Activated CD4-positive, alpha-beta T cell treated with anti-CD3 and anti-CD28 coated beads, Interleukin-2, Interleukin-4, amounts not matched to agents 100 ng/mL and 50 ng/mL, durations not matched to agents 16 hours and 8 hours (primary cell): ENCODE measurements at regions not wholly inside any gene's neighbourhood (a gene's known extent, or its start where the extent isn't known, plus 50 kb on each side); places are given as distances from the start of the nearest gene placed in this dataset.
A peak's percentile ranks its signal among the peaks of the same experiment; 100 is the strongest.
"Not testable (repeated sequence)": the region's sequence is repeated elsewhere in the genome, so short reads cannot be mapped to it uniquely, and the experiment has no call there.

Experiments used
- DNase-seq: peaks from one replicate; pipeline ENCODE4 v3.0.0-alpha.2; 2020; ENCODE audit warnings: low spot score

- DNase-seq, result no peak
Measured at GRCh38 chr3:106022913-106023312, 154.1 kb upstream of the CBLB start.

DNA sequence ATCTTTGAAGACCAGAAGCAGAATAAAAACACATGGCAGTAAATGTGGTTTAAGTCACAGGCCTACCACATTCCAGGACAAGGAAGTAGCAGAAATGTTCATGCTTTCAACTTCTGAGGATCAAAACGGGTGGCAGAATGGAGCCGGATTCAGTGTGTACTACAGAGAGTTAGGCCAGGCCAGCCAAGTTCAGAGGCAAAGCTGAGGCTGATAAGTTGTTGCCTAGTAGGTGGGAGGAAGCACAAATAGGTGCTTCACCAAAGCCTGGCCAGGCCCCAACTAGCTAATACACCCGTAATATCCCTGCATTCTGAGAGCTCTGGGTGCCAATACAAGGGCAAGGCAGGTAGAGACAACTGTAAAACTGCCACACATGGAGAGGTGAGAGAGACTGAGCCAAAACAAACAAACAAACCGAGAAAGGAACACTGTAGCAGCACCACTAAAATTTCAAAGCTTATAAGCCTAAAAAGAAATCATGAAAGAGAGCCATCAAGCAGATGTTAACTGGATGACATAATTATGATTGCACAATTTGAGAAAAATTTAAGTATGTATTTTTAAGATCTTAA is 156.4 kb upstream of the CBLB start:
- no peak for DNase-seq

DNA sequence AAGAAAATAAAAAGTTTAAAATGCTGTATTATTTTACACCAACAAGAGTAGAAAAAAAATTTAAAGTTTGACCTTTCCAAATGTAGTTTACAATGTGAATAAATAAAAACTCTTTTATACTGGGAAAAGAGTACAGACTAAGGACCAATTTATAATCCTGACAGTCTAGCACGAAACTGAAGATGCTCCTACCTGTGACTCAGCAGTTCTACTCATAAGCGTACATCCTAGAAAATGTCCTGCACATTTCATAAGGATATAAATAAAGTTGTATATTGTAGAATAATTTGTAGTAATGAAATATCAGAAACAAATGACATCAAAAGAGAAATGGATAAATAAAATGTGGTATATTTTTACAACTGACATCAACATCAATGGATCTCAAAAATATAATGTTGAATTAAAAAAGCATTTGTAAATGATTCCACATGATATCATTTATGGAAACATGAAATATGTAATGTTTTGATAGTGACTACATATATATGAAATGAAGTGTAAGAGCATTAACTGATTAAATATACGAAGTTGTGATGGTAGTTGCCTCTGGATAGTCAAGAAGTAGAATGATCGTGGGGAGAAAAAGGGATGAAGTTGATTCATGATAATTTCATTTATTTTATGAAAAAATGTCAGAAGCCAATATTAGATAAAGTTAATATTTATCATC is 161.3 kb upstream of the CBLB start:
- no peak for DNase-seq

- DNase-seq, result no peak
Measured at GRCh38 chr3:106030627-106030963, 161.8 kb upstream of the CBLB start.

- no peak for DNase-seq
Measured at GRCh38 chr3:106032479-106032878, 163.7 kb upstream of the CBLB start.

GRCh38 chr3:106033654-106034053 is 164.8 kb upstream of the CBLB start:
- no peak for DNase-seq

- no peak for DNase-seq
Measured at GRCh38 chr3:106034313-106034712, 165.5 kb upstream of the CBLB start.

- DNase-seq, result no peak
Measured at GRCh38 chr3:106035619-106036018, 166.8 kb upstream of the CBLB start.

GRCh38 chr3:106036696-106037095 is 167.9 kb upstream of the CBLB start:
- no peak for DNase-seq

GRCh38 chr3:106047221-106047620 is 178.4 kb upstream of the CBLB start:
- DNase-seq, result no peak

- peak; percentile 12 for DNase-seq
Measured at GRCh38 chr3:106048946-106049481, 180.2 kb upstream of the CBLB start.

DNA sequence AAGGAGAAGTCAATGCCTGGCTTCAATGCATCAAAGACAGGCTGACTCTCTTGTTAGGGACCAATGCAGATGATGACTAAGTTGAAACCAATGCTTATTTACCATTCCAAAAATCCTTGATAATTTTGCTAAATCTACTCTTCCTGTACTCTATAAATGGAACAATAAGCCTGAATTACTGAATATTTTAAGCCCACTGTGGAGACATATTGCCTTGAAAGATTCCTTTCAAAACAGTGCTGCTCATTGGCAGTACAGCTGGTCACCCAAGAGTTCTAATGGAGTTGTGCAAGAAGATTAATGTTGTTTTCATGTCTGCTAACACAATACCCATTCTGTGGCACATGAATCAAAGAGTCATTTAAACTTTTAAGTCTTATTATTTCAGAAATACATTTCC is 181.0 kb upstream of the CBLB start:
- no peak for DNase-seq

DNA sequence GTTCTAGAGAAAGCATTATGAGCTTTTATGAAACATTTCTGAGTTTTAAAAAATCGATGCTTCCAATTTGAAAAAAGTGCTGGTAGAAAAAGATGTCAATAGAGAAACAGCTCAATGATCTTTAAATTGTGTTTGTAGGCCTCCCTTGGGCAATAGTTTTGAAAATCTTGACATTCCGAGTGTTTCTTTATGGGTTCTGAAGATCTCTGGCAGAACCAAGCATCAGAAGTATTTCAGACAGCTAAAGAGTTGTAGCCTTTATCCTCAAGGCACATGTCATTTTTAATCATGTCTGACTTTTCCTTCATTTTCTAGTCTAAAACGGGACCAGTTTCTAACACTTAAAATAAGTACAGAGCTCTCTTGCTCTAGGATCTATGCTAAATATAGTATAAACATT is 188.1 kb upstream of the CBLB start:
- no peak for DNase-seq

GRCh38 chr3:106058475-106058874 is 189.7 kb upstream of the CBLB start:
- no peak for DNase-seq

DNA sequence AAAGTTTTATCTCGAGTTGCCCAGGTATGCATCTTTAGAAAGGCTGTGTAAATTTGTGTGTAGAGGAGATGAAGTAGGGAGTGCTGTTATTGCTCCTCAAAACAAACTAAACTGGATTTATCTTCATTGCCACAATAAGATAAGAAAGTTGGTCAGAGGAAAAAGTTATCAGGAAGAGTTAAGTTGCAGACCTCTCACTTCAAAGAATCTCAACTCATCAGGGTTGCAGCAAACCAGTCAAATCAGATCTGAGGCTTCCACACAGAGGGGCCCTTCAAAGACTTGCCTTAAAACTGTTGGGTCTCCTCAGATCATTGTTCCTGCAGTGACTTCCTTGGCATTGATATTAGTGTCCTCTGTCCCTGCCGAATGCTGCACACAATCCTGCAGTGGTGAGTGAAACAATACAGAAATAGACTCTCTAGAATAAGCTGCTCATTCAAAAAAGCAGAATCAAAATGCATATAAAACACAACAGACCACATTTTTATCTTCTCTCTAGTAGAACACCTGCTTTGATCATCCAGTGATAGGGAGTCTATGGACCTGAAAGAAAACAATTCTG is 191.2 kb upstream of the CBLB start:
- no peak for DNase-seq

DNA sequence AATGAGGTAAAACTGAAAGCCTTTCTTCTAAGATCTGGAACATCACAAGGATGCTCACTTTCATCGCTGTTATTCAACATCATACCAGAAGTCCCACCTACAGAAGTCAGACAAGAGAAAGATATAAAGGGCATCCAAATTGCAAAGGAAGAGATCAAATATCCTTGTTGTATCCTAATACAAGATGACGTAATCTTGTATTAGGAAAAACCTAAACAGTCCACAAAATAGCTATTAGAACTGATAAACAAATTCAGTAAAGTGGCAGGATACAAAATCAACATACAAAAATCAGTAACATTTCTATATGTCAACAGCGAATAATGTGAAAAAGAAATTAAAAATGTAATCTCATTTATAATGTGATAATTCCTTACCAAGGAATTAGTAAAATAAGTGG is 195.1 kb upstream of the CBLB start:
- no peak for DNase-seq

DNA sequence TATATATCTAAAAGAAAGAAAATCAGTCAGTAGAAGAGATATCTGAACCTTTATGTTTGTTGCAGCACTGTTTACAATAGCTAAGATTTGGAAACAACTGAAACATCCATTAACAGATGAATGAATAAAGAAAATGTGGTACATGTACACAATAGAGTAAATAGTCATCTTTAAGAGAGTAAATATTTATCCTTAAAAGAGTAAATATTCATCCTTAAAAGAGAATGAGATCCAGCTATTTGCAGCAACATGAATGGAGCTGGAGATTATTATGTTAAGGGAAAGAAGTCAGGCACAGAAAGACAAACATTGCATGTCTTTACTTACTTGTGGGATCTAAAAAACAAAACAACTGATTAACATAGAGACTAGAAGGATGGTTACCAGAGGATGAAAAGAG is 197.0 kb upstream of the CBLB start:
- DNase-seq, result no peak

DNA sequence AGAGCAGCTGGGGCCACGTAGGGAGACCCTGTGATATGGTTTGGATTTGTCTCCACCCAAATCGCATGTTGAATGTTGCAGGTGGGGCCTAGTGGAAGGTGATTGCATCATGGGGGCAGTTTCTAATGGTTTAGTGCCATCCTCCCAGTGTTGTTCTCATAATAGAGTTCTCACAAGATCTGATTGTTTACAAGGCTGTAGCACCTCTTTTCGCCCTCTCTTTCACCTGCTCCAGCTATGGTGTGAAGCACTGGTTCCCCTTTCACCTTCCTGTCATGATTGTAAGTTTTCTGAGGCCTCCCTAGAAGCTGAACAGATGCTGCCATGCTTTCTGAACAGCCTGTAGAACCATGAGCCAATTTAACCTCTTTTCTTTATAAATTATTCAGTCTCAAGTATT is 198.9 kb upstream of the CBLB start:
- no peak for DNase-seq

DNA sequence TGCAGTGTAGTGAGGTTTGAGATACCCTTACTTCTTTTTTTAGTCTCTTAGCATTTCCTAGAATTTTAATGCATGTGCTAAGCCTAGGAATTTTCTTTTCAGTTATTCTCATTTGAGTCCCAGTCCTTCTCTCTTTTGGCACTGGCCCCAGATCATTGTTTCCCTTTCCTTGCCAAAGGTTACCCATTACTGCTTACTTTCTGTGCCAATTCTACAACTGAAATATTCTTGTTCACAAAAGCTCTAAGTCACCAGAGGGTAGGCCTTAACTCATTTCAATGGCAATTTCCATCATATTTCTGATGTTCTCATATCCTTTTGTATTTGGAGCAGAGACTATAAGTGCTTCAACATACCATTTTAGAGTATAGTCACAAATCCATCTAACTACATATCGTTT is 199.6 kb upstream of the CBLB start:
- DNase-seq, result no peak

DNA sequence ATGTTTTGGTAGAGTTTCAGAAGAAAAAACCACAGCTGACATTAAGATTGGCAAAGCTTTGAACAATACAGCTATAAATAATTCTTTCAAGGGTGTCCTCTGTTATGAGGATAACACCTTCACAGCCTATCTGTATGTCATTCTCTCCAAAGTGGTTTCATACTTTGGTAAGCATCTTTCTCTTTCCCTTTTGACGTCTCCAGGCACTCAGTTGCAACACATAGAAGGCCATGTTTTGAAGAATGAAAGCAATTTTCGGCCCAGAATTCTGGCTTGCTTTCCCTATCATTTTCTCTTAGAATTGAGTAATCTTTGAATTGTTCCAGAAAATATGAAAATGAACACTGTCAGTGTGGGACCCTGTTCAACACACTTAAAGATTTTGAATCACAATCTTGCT is 200.0 kb upstream of the CBLB start:
- DNase-seq, result peak; percentile 31

- DNase-seq, result no peak
Measured at GRCh38 chr3:106070187-106070586, 201.4 kb upstream of the CBLB start.

GRCh38 chr3:106071306-106071705 is 202.5 kb upstream of the CBLB start:
- DNase-seq, result no peak

- DNase-seq, result not testable (repeated sequence)
Measured at GRCh38 chr3:106072596-106072995, 203.8 kb upstream of the CBLB start.

DNA sequence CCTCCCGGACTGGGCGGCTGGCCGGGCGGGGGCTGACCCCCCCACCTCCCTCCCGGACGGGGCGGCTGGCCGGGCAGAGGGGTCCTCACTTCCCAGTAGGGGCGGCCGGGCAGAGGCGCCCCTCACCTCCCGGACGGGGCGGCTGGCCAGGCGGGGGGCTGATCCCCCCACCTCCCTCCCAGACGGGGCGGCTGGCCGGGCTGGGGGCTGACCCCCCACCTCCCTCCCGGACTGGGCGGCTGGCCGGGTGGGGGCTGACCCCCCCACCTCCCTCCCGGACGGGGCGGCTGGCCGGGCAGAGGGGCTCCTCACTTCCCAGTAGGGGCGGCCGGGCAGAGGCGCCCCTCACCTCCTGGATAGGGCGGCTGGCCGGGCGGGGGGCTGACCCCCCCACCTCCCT is 205.0 kb upstream of the CBLB start:
- not testable (repeated sequence) for DNase-seq
